Stimulated activated memory B cell treated with anti-CD40 and anti-IgM and Interleukin-4, amounts not matched to agents 10 μg/mL and 1 μg/mL and 100 μg/mL, for 72 hours (primary cell): ENCODE measurements at regions not wholly inside any gene's neighbourhood (a gene's known extent, or its start where the extent isn't known, plus 50 kb on each side); places are given as distances from the start of the nearest gene placed in this dataset.
"Not testable (repeated sequence)": the region's sequence is repeated elsewhere in the genome, so short reads cannot be mapped to it uniquely, and the experiment has no call there.

Source experiments
- ATAC-seq: fragments of 150-1000 bp; cut with Tn5 transposase; 2 replicates; pipeline ENCODE4 v1.10.0; 2021
- H3K27ac Mint-ChIP-seq: one replicate; pipeline ENCODE4 v1.8.0; 2022; ENCODE audit warnings: mild to moderate bottlenecking, mixed read lengths
- H3K27me3 Mint-ChIP-seq: one replicate; pipeline ENCODE4 v1.8.0; 2022; ENCODE audit warnings: mixed read lengths
- H3K36me3 Mint-ChIP-seq: one replicate; pipeline ENCODE4 v1.8.0; 2022; ENCODE audit warnings: mixed read lengths
- H3K4me1 Mint-ChIP-seq: one replicate; pipeline ENCODE4 v1.8.0; 2022; ENCODE audit warnings: mixed read lengths
- H3K4me3 Mint-ChIP-seq: one replicate; pipeline ENCODE4 v1.8.0; 2022; ENCODE audit warnings: mild to moderate bottlenecking, moderate library complexity, mixed read lengths
- H3K9me3 Mint-ChIP-seq: one replicate; pipeline ENCODE4 v1.8.0; 2022; ENCODE audit warnings: mixed read lengths

GRCh38 chr9:31702957-31703356, 681.5 kb upstream of the ACO1 start:
- Mint-ChIP-seq H3K27ac (no peak overlapping the region), H3K4me3 (no peak overlapping the region), H3K27me3 (no peaks in the 10 kb centered on the region), H3K9me3 (peaks cover 7% of the 10 kb centered on the region), H3K36me3 (no peaks in the 10 kb centered on the region), H3K4me1 (no peaks in the 10 kb centered on the region)
- no peak for ATAC-seq

GRCh38 chr9:31715250-31715649, 669.2 kb upstream of the ACO1 start:
- Mint-ChIP-seq H3K27ac (no peak overlapping the region), H3K4me3 (no peak overlapping the region), H3K27me3 (no peaks in the 10 kb centered on the region), H3K4me1 (no peaks in the 10 kb centered on the region), H3K36me3 (no peaks in the 10 kb centered on the region), H3K9me3 (peaks cover 4% of the 10 kb centered on the region)
- ATAC-seq: no peak

GRCh38 chr9:31719262-31719661, 665.2 kb upstream of the ACO1 start:
- no peak overlapping the region for H3K27ac Mint-ChIP-seq
- no peaks in the 10 kb centered on the region for H3K4me1 Mint-ChIP-seq

GRCh38 chr9:31730398-31730797, 654.0 kb upstream of the ACO1 start:
- Mint-ChIP-seq H3K4me1 (no peaks in the 10 kb centered on the region), H3K4me3 (no peak overlapping the region), H3K27ac (no peak overlapping the region), H3K36me3 (no peaks in the 10 kb centered on the region), H3K27me3 (no peaks in the 10 kb centered on the region), H3K9me3 (peaks cover 3% of the 10 kb centered on the region)
- ATAC-seq: peak; percentile 24

More at GRCh38 chr9:31719262-31719661, 665.2 kb upstream of the ACO1 start:
- H3K36me3 Mint-ChIP-seq: no peaks in the 10 kb centered on the region
- H3K27me3 Mint-ChIP-seq: no peaks in the 10 kb centered on the region
- no peak overlapping the region for H3K4me3 Mint-ChIP-seq
- ATAC-seq: no peak
- H3K9me3 Mint-ChIP-seq: peaks cover 4% of the 10 kb centered on the region

- H3K27ac Mint-ChIP-seq: no peak overlapping the region
- H3K9me3 Mint-ChIP-seq: no peaks in the 10 kb centered on the region
- H3K4me1 Mint-ChIP-seq: no peaks in the 10 kb centered on the region
- no peak overlapping the region for H3K4me3 Mint-ChIP-seq
- no peaks in the 10 kb centered on the region for H3K27me3 Mint-ChIP-seq
- H3K36me3 Mint-ChIP-seq: no peaks in the 10 kb centered on the region
- ATAC-seq: no peak
These were observed 651.3 kb upstream of the ACO1 start for GRCh38 chr9:31733166-31733565.

GRCh38 chr9:31736581-31737179, 647.8 kb upstream of the ACO1 start:
- Mint-ChIP-seq H3K27me3 (no peaks in the 10 kb centered on the region), H3K27ac (no peak overlapping the region), H3K9me3 (no peaks in the 10 kb centered on the region), H3K4me3 (no peak overlapping the region), H3K36me3 (no peaks in the 10 kb centered on the region), H3K4me1 (no peaks in the 10 kb centered on the region)
- no peak for ATAC-seq

GRCh38 chr9:31740705-31741104, 643.7 kb upstream of the ACO1 start:
- Mint-ChIP-seq H3K9me3 (no peaks in the 10 kb centered on the region), H3K27me3 (no peaks in the 10 kb centered on the region), H3K27ac (no peak overlapping the region), H3K36me3 (no peaks in the 10 kb centered on the region), H3K4me3 (no peak overlapping the region), H3K4me1 (no peaks in the 10 kb centered on the region)
- no peak for ATAC-seq

GRCh38 chr9:31744589-31744988, 639.9 kb upstream of the ACO1 start:
- H3K4me3 Mint-ChIP-seq: no peak overlapping the region
- no peaks in the 10 kb centered on the region for H3K36me3 Mint-ChIP-seq
- no peaks in the 10 kb centered on the region for H3K9me3 Mint-ChIP-seq
- no peaks in the 10 kb centered on the region for H3K4me1 Mint-ChIP-seq
- no peak for ATAC-seq
- no peak overlapping the region for H3K27ac Mint-ChIP-seq
- no peaks in the 10 kb centered on the region for H3K27me3 Mint-ChIP-seq

GRCh38 chr9:31745468-31745867, 639.0 kb upstream of the ACO1 start:
- Mint-ChIP-seq H3K9me3 (no peaks in the 10 kb centered on the region), H3K4me1 (no peaks in the 10 kb centered on the region), H3K27ac (no peak overlapping the region), H3K27me3 (no peaks in the 10 kb centered on the region), H3K4me3 (no peak overlapping the region), H3K36me3 (no peaks in the 10 kb centered on the region)
- ATAC-seq: no peak

- Mint-ChIP-seq H3K27me3 (no peaks in the 10 kb centered on the region), H3K27ac (no peak overlapping the region), H3K36me3 (no peaks in the 10 kb centered on the region), H3K9me3 (no peaks in the 10 kb centered on the region), H3K4me3 (no peak overlapping the region), H3K4me1 (no peaks in the 10 kb centered on the region)
- ATAC-seq: no peak
These were observed 638.6 kb upstream of the ACO1 start for GRCh38 chr9:31745886-31746285.

GRCh38 chr9:31753756-31754155, 630.7 kb upstream of the ACO1 start:
- Mint-ChIP-seq H3K36me3 (no peaks in the 10 kb centered on the region), H3K27me3 (no peaks in the 10 kb centered on the region), H3K4me3 (no peak overlapping the region), H3K9me3 (peaks cover 2% of the 10 kb centered on the region), H3K27ac (no peak overlapping the region), H3K4me1 (no peaks in the 10 kb centered on the region)
- no peak for ATAC-seq

GRCh38 chr9:31759703-31760102, 624.7 kb upstream of the ACO1 start:
- Mint-ChIP-seq H3K4me1 (no peaks in the 10 kb centered on the region), H3K36me3 (no peaks in the 10 kb centered on the region), H3K27me3 (no peaks in the 10 kb centered on the region), H3K9me3 (no peaks in the 10 kb centered on the region), H3K27ac (no peak overlapping the region), H3K4me3 (no peak overlapping the region)
- ATAC-seq: no peak

- H3K4me1 Mint-ChIP-seq, H3K36me3 Mint-ChIP-seq, H3K27me3 Mint-ChIP-seq, H3K4me3 Mint-ChIP-seq, ATAC-seq, H3K27ac Mint-ChIP-seq: not testable (repeated sequence)
- peaks cover 13% of the 10 kb centered on the region for H3K9me3 Mint-ChIP-seq
These were observed 610.4 kb upstream of the ACO1 start for GRCh38 chr9:31774021-31774420.

GRCh38 chr9:31774571-31774970, 609.9 kb upstream of the ACO1 start:
- no peaks in the 10 kb centered on the region for H3K36me3 Mint-ChIP-seq
- H3K27ac Mint-ChIP-seq: no peak overlapping the region
- no peaks in the 10 kb centered on the region for H3K4me1 Mint-ChIP-seq
- no peaks in the 10 kb centered on the region for H3K27me3 Mint-ChIP-seq
- H3K9me3 Mint-ChIP-seq: peaks cover 16% of the 10 kb centered on the region
- H3K4me3 Mint-ChIP-seq: no peak overlapping the region
- ATAC-seq: no peak

- H3K4me1 Mint-ChIP-seq: no peaks in the 10 kb centered on the region
- ATAC-seq: no peak
- no peak overlapping the region for H3K4me3 Mint-ChIP-seq
- H3K36me3 Mint-ChIP-seq: no peaks in the 10 kb centered on the region
- H3K27me3 Mint-ChIP-seq: no peaks in the 10 kb centered on the region
- H3K9me3 Mint-ChIP-seq: peaks cover 25% of the 10 kb centered on the region
- no peak overlapping the region for H3K27ac Mint-ChIP-seq
These were observed 608.0 kb upstream of the ACO1 start for GRCh38 chr9:31776471-31776870.

- Mint-ChIP-seq H3K4me1 (no peaks in the 10 kb centered on the region), H3K4me3 (no peak overlapping the region), H3K36me3 (no peaks in the 10 kb centered on the region), H3K27ac (no peak overlapping the region), H3K9me3 (peaks cover 22% of the 10 kb centered on the region), H3K27me3 (no peaks in the 10 kb centered on the region)
- ATAC-seq: no peak
These were observed 601.0 kb upstream of the ACO1 start for GRCh38 chr9:31783491-31783890.

GRCh38 chr9:31790720-31791119, 593.7 kb upstream of the ACO1 start:
- Mint-ChIP-seq H3K27ac (no peak overlapping the region), H3K4me1 (no peaks in the 10 kb centered on the region), H3K4me3 (no peak overlapping the region), H3K36me3 (no peaks in the 10 kb centered on the region), H3K9me3 (peaks cover 5% of the 10 kb centered on the region), H3K27me3 (no peaks in the 10 kb centered on the region)
- peak; percentile 51 for ATAC-seq
